Tibial nerve (tissue), 4 donors: ENCODE measurements at regions not wholly inside any gene's neighbourhood (a gene's known extent, or its start where the extent isn't known, plus 50 kb on each side); places are given as distances from the start of the nearest gene placed in this dataset.

ENCODE experiments used
- DNase-seq, 2 donors: peaks; one replicate each; pipeline ENCODE4 v3.0.0-alpha.2; 2019; ENCODE audit warnings: low spot score in 2 of 2
- H3K27ac ChIP-seq, 4 donors: fragments of 200-600 bp; sonication (generic) in 3 of 4; one replicate each; pipeline ENCODE4 v1.5.1; 2017 to 2019; ENCODE audit warnings: mild to moderate bottlenecking in 1 of 4
- H3K27me3 ChIP-seq, 2 donors: fragments of 200-600 bp; sonication (generic) in 1 of 2; one replicate each; pipeline versions ENCODE4 v1.5.1 to v1.6.0; 2017 to 2019
- H3K36me3 ChIP-seq, 3 donors: fragments of 200-600 bp; sonication (generic); one replicate each; pipeline ENCODE4 v1.5.1; 2018 to 2019
- H3K4me1 ChIP-seq, 4 donors: fragments of 200-600 bp; sonication (generic) in 3 of 4; one replicate each; pipeline ENCODE4 v1.5.1; 2017 to 2019
- H3K4me3 ChIP-seq, 4 donors: fragments of 200-600 bp; sonication (generic) in 3 of 4; one replicate each; pipeline ENCODE4 v1.5.1; 2017 to 2019; ENCODE audit warnings: mild to moderate bottlenecking in 1 of 4, moderate library complexity in 1 of 4
- H3K9me3 ChIP-seq, 4 donors: fragments of 200-600 bp; sonication (generic) in 3 of 4; one replicate each; pipeline ENCODE4 v1.5.1; 2017 to 2019
- EP300 ChIP-seq, 2 donors: sonication (generic); formaldehyde crosslinking; IDR thresholded peaks; one replicate each; pipeline ENCODE4 v1.6.1; 2017; ENCODE audit warnings: antibody characterized with exemption in 2 of 2, mild to moderate bottlenecking in 1 of 2
- POLR2A ChIP-seq, 2 donors: fragments of 450-650 bp; IDR thresholded peaks; one replicate each; pipeline ENCODE4 v1.6.1; 2017; ENCODE audit warnings: antibody characterized with exemption in 2 of 2, mild to moderate bottlenecking in 2 of 2, moderate library complexity in 2 of 2
- WGBS, 2 donors: methylation state at CpG; one replicate each; pipeline ENCODE4 v1.1.5; 2018; 5-methylcytosine and 5-hydroxymethylcytosine counted together
- TF ChIP-seq, protein P1 (sequence below), 5 experiments: fragments of 200-600 bp in 3 of 5; fragments of 450-650 bp in 2 of 5; sonication (generic) in 3 of 5; IDR thresholded peaks; one replicate each; pipeline ENCODE4 v1.5.1; 2016 to 2019; ENCODE audit warnings: antibody characterized with exemption in 5 of 5, mild to moderate bottlenecking in 3 of 5, moderate library complexity in 2 of 5

DNA sequence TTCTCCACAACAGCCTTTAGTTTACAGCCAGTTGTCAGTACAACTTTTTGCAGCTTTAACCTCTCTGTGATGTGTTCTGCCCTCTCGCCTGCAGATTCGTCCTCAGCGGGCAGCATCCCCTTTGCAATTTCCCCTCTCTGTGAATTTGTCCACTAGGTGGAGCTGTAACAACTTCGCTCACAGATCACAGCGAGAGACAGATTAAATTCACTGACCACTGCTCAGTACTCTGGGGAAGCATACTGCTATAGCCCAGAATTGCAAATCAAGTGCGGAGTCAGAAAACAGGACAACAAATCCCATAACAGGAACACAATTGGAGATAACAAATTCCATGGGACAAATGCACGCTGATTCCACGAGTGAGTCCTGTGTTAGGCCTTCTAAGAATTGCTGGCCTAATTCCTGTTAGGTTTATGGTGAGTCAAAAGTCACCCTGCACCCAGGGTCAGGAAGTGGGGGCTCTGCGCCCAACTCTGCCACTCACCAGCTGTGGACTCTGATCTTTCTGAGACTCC lies 2124.9 kb downstream of the MAT2B start:
- H3K4me1 ChIP-seq, result peaks cover 0 to 9% (median 0%) of the 10 kb centered on the region in 4 donors
- H3K36me3 ChIP-seq, result no peaks in the 10 kb centered on the region
- no peak overlapping the region for H3K4me3 ChIP-seq
- peak in 1 of 2 donors; percentile 60 for DNase-seq
- 19 to 20% methylated on average over 9 of the region's 9 CpGs for WGBS, 2 donors
- no peak overlapping the region for H3K27ac ChIP-seq
- no peak for TF ChIP-seq EP300 (IDR thresholded peaks at IDR 0.05)
- TF ChIP-seq, protein P1, sequence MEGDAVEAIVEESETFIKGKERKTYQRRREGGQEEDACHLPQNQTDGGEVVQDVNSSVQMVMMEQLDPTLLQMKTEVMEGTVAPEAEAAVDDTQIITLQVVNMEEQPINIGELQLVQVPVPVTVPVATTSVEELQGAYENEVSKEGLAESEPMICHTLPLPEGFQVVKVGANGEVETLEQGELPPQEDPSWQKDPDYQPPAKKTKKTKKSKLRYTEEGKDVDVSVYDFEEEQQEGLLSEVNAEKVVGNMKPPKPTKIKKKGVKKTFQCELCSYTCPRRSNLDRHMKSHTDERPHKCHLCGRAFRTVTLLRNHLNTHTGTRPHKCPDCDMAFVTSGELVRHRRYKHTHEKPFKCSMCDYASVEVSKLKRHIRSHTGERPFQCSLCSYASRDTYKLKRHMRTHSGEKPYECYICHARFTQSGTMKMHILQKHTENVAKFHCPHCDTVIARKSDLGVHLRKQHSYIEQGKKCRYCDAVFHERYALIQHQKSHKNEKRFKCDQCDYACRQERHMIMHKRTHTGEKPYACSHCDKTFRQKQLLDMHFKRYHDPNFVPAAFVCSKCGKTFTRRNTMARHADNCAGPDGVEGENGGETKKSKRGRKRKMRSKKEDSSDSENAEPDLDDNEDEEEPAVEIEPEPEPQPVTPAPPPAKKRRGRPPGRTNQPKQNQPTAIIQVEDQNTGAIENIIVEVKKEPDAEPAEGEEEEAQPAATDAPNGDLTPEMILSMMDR (IDR thresholded peaks at IDR 0.05), result peak; percentile 50 to 79 (median 60)
- no peak for TF ChIP-seq POLR2A (IDR thresholded peaks at IDR 0.05)
- no peaks in the 10 kb centered on the region for H3K9me3 ChIP-seq
- H3K27me3 ChIP-seq, result no peaks in the 10 kb centered on the region

DNA sequence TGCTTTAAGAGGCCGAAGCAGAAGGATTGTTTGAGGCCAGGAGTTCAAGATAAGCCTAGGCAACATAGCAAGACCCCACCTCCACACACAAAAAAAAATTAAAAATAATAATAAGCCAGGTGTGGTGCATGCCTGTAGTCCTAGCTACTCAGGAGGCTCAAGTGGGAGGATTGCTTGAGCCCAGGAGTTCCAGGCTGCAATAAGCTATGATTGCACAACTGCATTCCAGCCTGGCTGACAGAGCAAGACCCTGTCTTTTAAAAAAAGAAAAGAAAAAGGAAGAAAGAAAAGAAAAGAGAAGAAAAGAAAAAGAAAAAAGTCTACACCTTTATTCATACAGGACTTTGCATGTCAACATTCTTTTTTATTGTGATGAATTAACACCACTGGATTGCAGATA lies 2125.8 kb downstream of the MAT2B start:
- H3K9me3 ChIP-seq, result no peaks in the 10 kb centered on the region
- WGBS, 2 donors, result 41 to 92% methylated on average over 1 of the region's 1 CpG
- H3K27ac ChIP-seq, result no peak overlapping the region
- H3K27me3 ChIP-seq, result no peaks in the 10 kb centered on the region
- H3K4me3 ChIP-seq, result no peak overlapping the region
- H3K36me3 ChIP-seq, result no peaks in the 10 kb centered on the region
- no peak for DNase-seq
- TF ChIP-seq POLR2A (IDR thresholded peaks at IDR 0.05) (no peak), EP300 (IDR thresholded peaks at IDR 0.05) (no peak)
- TF ChIP-seq, protein P1 (IDR thresholded peaks at IDR 0.05), result no peak
- H3K4me1 ChIP-seq, result peaks cover 0 to 9% (median 0%) of the 10 kb centered on the region in 4 donors

DNA sequence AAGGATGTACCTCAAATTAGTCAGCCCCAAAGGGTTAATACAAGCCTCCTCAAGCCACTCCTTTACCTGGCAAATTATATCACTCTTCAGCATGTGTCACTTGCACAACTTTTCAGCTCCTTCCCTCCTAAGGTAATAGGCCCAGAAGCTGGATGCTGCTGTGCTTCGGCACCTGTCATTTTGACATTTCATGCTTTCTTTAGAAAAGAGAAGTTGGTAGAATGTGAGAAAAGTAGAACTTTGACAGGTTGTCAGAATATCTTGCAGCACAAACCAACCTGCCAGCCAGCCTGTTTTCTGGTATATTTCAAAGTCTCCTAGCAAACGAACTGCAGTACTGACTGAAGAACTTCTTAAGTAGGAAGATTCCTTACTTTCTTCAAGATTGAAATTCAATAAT lies 2136.9 kb downstream of the MAT2B start:
- no peak for TF ChIP-seq EP300 (IDR thresholded peaks at IDR 0.05)
- no peak for TF ChIP-seq POLR2A (IDR thresholded peaks at IDR 0.05)
- TF ChIP-seq, protein P1 (IDR thresholded peaks at IDR 0.05), result no peak

DNA sequence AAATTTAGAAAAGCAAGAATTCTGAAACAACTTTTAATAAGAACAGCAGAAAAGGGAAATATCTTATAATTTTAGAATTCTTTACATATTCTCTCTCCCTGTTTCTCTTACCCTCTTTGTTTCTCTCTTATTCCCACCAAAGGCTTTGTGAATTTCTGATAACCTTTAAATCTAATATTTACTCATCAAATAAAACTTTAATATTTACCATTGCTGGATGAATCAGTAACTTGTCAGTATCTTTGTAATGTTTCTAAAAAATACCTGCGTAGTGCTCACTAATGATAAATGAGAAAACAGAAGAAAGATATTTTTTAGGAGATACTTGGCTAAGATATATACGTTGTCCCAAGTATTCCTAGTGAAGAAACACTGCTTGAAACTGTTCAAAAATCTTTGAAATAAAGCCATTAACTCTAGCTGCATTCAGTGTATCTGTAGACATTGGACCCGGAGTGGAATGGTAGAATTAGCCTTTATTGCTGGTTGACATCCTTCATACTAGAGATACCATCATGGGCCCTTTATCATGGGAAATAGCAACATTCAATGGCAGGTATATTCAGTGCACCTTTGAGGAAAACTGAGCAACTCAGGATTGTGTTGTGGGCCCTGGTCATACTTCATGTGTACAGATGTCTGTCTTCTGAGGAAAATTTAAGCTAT lies 2160.4 kb downstream of the MAT2B start:
- 86 to 93% methylated on average over 3 of the region's 3 CpGs for WGBS, 2 donors
- no peaks in the 10 kb centered on the region for H3K27me3 ChIP-seq
- no peaks in the 10 kb centered on the region for H3K4me1 ChIP-seq
- no peaks in the 10 kb centered on the region for H3K36me3 ChIP-seq
- TF ChIP-seq, protein P1 (IDR thresholded peaks at IDR 0.05), result no peak
- no peak for TF ChIP-seq EP300 (IDR thresholded peaks at IDR 0.05)
- TF ChIP-seq POLR2A (IDR thresholded peaks at IDR 0.05), result no peak
- DNase-seq, result no peak
- no peak overlapping the region for H3K27ac ChIP-seq
- H3K4me3 ChIP-seq, result no peak overlapping the region
- H3K9me3 ChIP-seq, result no peaks in the 10 kb centered on the region

More for the DNA sequence above, 2136.9 kb downstream of the MAT2B start:
- no peak for DNase-seq
- no peak overlapping the region for H3K27ac ChIP-seq
- H3K27me3 ChIP-seq, result no peaks in the 10 kb centered on the region
- H3K36me3 ChIP-seq, result no peaks in the 10 kb centered on the region
- no peaks in the 10 kb centered on the region for H3K4me1 ChIP-seq
- 75 to 77% methylated on average over 2 of the region's 2 CpGs for WGBS, 2 donors
- no peak overlapping the region for H3K4me3 ChIP-seq
- H3K9me3 ChIP-seq, result no peaks in the 10 kb centered on the region

DNA sequence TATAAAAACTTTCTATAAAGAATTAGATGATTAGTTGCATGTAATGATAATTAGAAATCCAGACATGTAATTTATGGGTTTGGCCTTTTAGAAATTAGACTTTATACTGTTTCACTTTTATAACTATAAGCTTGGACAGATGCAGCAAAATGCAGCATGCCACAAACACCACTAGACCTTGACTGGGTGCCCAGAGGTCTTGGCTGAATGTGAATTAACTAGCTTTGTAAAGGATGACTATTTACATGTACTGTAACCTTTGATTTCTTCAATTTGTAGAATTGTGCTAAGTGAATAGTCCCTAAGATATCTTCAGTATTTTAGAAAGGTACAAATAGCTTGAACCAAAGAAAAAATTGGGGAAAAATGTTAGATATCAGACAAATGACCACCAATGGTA lies 2168.1 kb downstream of the MAT2B start:
- Histone ChIP-seq H3K4me1 (no peaks in the 10 kb centered on the region), H3K27me3 (no peaks in the 10 kb centered on the region), H3K9me3 (no peaks in the 10 kb centered on the region), H3K36me3 (no peaks in the 10 kb centered on the region), H3K27ac (no peak overlapping the region), H3K4me3 (no peak overlapping the region)
- TF ChIP-seq POLR2A (IDR thresholded peaks at IDR 0.05), result no peak
- TF ChIP-seq, protein P1 (IDR thresholded peaks at IDR 0.05), result no peak
- TF ChIP-seq EP300 (IDR thresholded peaks at IDR 0.05), result no peak
- no peak for DNase-seq
